ENCODE measurements at regions not wholly inside any gene's neighbourhood (a gene's known extent, or its start where the extent isn't known, plus 50 kb on each side); places are given as distances from the start of the nearest gene placed in this dataset.

GRCh38 chr6:14834851-14835530, 410.9 kb upstream of the JARID2 start:
- H3K4me1 ChIP-seq (ENCODE audit: control insufficient read depth, insufficient read depth, low read length) = no peaks in the 10 kb centered on the region
- DNase-seq (ENCODE audit: low read depth, low spot score) (no peak), ATAC-seq (no peak), FAIRE-seq (no peak)
- ChIA-PET RAD21 (ENCODE audit: unreplicated experiment) (interaction anchor here (1.0 kb wide), 1 partner anchor 124 kb away, joined by 3 read pairs; no protein-coding TSS in a partner anchor), SMC1A (ENCODE audit: uncharacterized antibody, unreplicated experiment) (interaction anchor here (1.4 kb wide), 2 partner anchors 25 to 39 kb away, joined by 3 to 5 read pairs; no protein-coding TSS in a partner anchor), POLR2A (no interaction called here), CTCF (interaction anchor here (0.7 to 1.4 kb wide), 3 partner anchors 11 to 53 kb away, joined by 3 read pairs; no protein-coding TSS in a partner anchor)
- TF ChIP-seq MYB (IDR thresholded peaks at IDR 0.05; ENCODE audit: borderline replicate concordance, low read depth, low read length) (no peak), SPI1 (IDR thresholded peaks at IDR 0.05; ENCODE audit: borderline replicate concordance, insufficient read depth, low read depth, low read length) (no peak), POU2F2 (IDR thresholded peaks at IDR 0.05; ENCODE audit: borderline replicate concordance, low read depth, low read length) (no peak), CBFB (IDR thresholded peaks at IDR 0.05; ENCODE audit: low read depth) (no peak), RAD51 (IDR thresholded peaks at IDR 0.05) (no peak), JUND (IDR thresholded peaks at IDR 0.05; ENCODE audit: low read depth, low read length) (no peak), ELK1 (IDR thresholded peaks at IDR 0.05; ENCODE audit: low read depth, low read length) (no peak), SP1 (IDR thresholded peaks at IDR 0.05; ENCODE audit: low read depth, low read length) (no peak), MTA3 (IDR thresholded peaks at IDR 0.05; ENCODE audit: borderline replicate concordance, low read length) (no peak), SRF (IDR thresholded peaks at IDR 0.05; ENCODE audit: low read depth in 2 of 2, low read length in 2 of 2) (no peak), RB1 (IDR thresholded peaks at IDR 0.05; ENCODE audit: borderline replicate concordance) (no peak), YBX1 (IDR thresholded peaks at IDR 0.05) (no peak), KAT2A (conservative IDR thresholded peaks at IDR 0.05; ENCODE audit: control insufficient read depth, low read depth, low read length) (no peak), KDM1A (IDR thresholded peaks at IDR 0.05; ENCODE audit: borderline replicate concordance) (no peak), E2F4 (IDR thresholded peaks at IDR 0.05; ENCODE audit: low read depth, low read length) (no peak), ESRRA (IDR thresholded peaks at IDR 0.05; ENCODE audit: low read length) (no peak)
- no peaks in the 10 kb centered on the region for H3K36me3 ChIP-seq (ENCODE audit: control insufficient read depth in 2 of 2, insufficient read depth in 2 of 2, low read length in 1 of 2)
- whole genome bisulfite sequencing (ENCODE audit: insufficient coverage, insufficient replicate concordance, low lambda C conversion rate, missing lambda C conversion rate) = 36% methylated on average over 4 of the region's 4 CpGs
- H3K9me3 ChIP-seq (replicated peaks; ENCODE audit: control insufficient read depth, insufficient read depth, low read length) = no peaks in the 10 kb centered on the region
- H3K4me2 ChIP-seq (ENCODE audit: control insufficient read depth, insufficient read depth) = no peak overlapping the region
- in situ Hi-C loops (cut with MboI) (no loop called here), intact Hi-C loops (cut with micrococcal nuclease; ENCODE audit: unreplicated experiment) (no loop called here)
- H3K79me2 ChIP-seq (ENCODE audit: control insufficient read depth, insufficient read depth, low read length) = no peaks in the 10 kb centered on the region
- H4K20me1 ChIP-seq (ENCODE audit: control insufficient read depth, insufficient read depth) = no peaks in the 10 kb centered on the region
- no peak overlapping the region for H3K9ac ChIP-seq (ENCODE audit: control insufficient read depth, insufficient read depth, low read length)
- H3K4me3 ChIP-seq = no peak overlapping the region
- H3K27ac ChIP-seq (ENCODE audit: control insufficient read depth, insufficient read depth) = no peak overlapping the region
- H3K27me3 ChIP-seq (replicated peaks in 1 of 2; ENCODE audit: control insufficient read depth in 2 of 2, insufficient read depth in 2 of 2, low read length in 1 of 2) = no peaks in the 10 kb centered on the region; a peak in 1 of 4 replicates
- H2AFZ ChIP-seq (ENCODE audit: control insufficient read depth, low read depth, low read length) = no peak overlapping the region
- no TSS peak for BruUV-seq (replicated peaks)

Data from GM12878 (cell line).